ENCODE measurements at regions not wholly inside any gene's neighbourhood (a gene's known extent, or its start where the extent isn't known, plus 50 kb on each side); places are given as distances from the start of the nearest gene placed in this dataset.

DNA sequence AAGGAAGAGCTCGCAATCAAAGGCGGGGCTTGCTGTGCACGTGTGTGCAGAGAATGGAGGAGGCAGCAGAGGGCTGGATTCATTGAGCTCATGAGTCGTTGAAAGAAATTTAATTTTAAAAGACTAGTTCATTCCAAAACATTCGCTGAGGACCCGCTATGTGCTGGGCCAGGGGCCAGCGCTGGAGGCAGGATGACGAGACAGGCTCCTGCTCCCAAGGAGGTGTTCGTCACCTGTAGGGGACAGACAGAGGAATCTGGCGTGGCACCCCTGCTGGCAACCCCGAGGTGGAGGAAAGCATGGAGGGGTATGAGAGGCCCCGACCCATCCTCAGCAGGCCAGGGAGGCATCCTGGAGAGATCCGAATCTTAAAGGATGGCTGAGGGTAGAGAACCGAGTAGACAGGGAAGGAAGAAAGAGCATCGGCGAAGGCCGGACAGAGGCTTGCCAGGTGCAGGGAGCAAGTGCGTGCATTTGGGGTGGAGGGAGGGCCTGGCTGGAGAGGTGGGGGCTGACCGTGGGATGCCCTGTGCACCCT lies 96.4 kb downstream of the CPZ start (continued):
- TF ChIP-seq, protein P1, sequence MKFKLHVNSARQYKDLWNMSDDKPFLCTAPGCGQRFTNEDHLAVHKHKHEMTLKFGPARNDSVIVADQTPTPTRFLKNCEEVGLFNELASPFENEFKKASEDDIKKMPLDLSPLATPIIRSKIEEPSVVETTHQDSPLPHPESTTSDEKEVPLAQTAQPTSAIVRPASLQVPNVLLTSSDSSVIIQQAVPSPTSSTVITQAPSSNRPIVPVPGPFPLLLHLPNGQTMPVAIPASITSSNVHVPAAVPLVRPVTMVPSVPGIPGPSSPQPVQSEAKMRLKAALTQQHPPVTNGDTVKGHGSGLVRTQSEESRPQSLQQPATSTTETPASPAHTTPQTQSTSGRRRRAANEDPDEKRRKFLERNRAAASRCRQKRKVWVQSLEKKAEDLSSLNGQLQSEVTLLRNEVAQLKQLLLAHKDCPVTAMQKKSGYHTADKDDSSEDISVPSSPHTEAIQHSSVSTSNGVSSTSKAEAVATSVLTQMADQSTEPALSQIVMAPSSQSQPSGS (IDR thresholded peaks at IDR 0.05; ENCODE audit: low read length), result no peak
- no peak for TF ChIP-seq ZNF274 (IDR thresholded peaks at IDR 0.05; ENCODE audit: borderline replicate concordance, extremely low read depth, low read length)
- no peak for TF ChIP-seq JUND (IDR thresholded peaks at IDR 0.05; ENCODE audit: low read length)
- TF ChIP-seq, protein P2, sequence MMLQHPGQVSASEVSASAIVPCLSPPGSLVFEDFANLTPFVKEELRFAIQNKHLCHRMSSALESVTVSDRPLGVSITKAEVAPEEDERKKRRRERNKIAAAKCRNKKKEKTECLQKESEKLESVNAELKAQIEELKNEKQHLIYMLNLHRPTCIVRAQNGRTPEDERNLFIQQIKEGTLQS (IDR thresholded peaks at IDR 0.05; ENCODE audit: insufficient read depth, low read depth, low read length), result no peak
- TF ChIP-seq TAF7 (optimal IDR thresholded peaks at IDR 0.05; ENCODE audit: borderline replicate concordance, low read depth, low read length), result no peak

All from H1 (cell line).